NCI-H510A treated with DMSO at 0.1 percent for 48 hours (cell line): ENCODE measurements at regions not wholly inside any gene's neighbourhood (a gene's known extent, or its start where the extent isn't known, plus 50 kb on each side); places are given as distances from the start of the nearest gene placed in this dataset.
A peak's percentile ranks its signal among the peaks of the same experiment; 100 is the strongest.
"Not testable (repeated sequence)": the region's sequence is repeated elsewhere in the genome, so short reads cannot be mapped to it uniquely, and the experiment has no call there.

Experiments used
- DNase-seq: peaks from one replicate; lab custom pipeline; 2025; lab: John Stamatoyannopoulos, UW

DNA sequence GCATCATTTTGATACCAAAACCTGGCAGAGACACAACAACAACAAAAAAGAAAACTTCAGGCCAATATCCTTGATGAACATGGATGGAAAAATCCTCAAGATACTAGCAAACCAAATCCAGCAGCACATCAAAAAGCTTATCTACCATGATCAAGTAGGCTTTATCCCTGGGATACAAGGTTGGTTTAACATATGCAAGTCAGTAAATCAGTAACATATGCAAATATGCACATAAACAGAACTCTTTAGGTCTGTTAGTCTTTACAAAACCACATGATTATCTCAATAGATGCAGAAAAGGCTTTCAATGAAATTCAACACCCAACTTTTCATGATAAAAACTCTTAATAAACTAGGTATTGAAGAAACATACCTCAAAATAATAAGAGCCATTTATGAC, 587.5 kb upstream of the CELF4 start:
- DNase-seq: not testable (repeated sequence)

GRCh38 chr18:38116716-38117115, 551.1 kb upstream of the CELF4 start:
- DNase-seq: no peak

GRCh38 chr18:38115201-38115600, 549.6 kb upstream of the CELF4 start:
- DNase-seq: no peak

DNA sequence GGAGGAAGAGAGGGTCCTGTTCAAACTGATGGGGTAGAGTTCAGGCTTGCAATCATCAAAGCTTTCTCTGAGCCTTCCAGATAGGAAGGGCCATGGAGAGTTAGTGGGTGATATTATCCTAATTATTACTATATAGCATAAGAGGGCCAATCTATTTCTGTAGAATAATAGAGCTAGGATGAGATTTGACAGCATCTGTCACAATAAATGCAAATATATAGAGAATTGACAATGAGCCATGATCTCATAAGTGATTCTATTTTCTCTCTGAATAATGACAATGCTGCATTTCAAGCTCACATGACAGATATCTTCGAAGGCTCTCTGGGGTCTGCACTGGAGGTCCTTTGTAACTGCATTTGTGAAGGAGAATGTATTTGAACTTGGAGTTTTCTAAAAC, 521.9 kb upstream of the CELF4 start:
- no peak for DNase-seq

- no peak for DNase-seq
Observed at GRCh38 chr18:38081516-38081915, 515.9 kb upstream of the CELF4 start.

- DNase-seq: no peak
Observed at GRCh38 chr18:38077229-38077628, 511.6 kb upstream of the CELF4 start.

DNA sequence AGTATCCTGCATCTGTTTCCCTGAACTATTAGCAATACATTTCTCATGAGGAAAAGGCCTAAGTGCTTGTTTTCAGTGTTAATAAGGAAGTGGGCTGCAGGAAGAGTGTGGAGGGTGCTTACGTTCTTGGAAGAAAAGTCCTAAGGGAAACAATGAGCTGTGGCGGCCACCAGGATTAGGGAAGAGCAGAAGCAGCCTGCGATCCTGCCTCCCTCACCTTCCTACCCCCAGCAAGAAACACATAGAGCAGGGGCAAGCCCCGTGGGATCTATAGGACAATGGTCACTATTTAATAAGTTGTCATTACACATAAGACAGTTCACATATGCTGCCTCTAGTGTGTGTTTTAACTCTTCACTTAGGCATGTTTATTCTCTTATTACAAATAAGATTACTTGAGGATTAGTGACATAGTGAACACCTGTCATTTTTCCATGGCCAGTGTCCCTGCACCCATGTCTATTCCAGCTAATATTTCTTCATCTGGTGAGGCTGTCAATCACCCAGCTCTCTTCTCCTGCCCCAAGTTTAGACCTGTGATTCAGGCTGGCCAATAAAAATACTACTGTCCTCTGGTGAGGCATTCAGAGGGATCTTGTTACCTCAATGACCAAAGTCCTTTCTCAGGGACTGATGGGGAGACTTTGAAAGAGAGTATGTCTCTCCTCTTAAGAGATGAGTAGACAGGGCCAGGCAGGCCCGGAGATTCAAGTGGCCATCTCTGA, 510.9 kb upstream of the CELF4 start:
- peak; percentile 79 for DNase-seq

GRCh38 chr18:38074298-38074876, 508.8 kb upstream of the CELF4 start:
- no peak for DNase-seq

- no peak for DNase-seq
Observed at GRCh38 chr18:38067821-38068220, 502.2 kb upstream of the CELF4 start.

DNA sequence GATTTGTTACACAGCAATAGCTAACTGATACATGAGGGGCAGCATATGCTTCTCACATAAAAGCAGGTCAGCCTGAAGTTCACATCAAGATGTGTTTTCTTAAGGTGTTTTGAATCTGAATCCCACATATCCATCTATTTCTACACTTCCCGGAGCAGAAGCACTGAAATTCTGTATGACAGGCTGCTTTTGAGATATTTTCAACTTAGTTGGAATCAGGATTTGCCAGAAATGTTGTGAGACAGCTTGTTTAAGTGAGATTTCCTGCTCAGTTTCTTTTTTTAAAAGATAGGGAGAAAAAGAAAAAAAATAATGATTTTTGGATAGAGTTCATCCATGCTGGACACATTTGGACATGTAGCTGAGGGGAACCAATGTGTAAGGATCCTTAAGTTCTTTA, 501.5 kb upstream of the CELF4 start:
- DNase-seq: no peak

DNA sequence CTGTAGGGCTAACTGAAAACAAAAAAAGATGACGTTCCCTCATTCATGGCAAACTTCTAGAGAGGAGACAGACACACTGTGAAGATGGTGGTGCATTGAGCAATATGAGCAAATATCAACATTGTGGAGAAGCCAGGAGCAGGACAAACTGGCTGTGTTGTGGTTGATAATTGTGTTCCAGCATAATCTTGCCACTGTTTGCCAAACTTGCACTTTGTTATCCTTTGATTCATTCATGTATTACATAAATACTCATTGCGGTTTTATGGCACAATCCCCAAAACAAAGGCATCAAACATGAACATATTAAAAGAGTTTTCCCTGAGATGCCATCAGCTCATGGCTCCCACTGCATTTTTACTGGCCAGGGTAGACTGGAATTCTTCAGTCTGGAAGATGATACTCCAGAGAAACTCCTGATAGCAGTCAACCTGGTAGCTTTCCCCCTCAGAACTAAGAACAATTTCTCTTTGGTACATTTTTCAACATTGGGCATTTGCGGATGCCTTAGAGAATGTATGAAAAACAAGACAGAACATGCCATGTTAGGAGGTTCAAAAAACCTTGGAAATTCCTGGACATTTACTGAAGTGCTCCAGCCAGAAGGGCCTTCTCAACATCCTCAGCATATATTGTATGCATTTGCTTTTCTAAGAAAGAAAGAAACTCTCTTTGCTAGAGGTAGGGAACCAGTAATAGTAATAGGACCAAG, 487.4 kb upstream of the CELF4 start:
- DNase-seq: no peak

DNA sequence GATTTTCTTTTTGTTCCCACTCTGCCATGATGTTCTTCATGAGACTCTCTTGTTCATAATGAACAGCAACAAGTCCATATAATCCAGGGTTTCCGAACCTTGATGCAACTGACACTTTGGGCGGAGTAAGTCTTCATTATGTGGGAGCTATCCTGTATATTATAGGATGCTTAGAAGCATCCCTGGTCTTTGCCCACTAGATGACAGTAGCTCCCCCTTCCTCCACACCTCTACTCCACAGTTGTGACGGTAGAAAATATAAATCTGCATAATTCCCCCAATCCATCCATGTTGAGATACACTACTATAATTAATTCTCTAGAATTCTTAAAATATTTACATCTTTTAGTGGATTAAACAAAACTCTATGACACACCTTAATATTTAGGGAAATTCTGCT, 482.2 kb upstream of the CELF4 start:
- DNase-seq: no peak

DNA sequence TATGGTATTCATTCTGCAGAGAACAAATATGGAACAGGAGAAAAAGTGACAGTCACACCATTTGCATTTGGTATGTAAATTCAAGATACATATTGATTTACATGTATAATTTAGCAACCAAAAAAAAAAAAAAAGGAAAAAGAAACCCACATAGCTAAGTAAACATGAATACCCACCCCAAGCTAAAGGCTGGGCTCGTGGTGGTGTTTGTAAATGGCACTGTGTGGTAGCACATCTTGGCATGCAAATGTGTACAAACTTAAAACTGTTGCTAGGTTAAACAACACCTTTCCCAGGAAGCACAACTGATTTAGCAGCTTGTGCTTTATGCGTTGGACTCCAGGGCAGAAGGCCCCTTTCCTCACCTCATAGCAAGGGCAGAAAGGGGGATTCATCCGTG, 481.1 kb upstream of the CELF4 start:
- no peak for DNase-seq

- no peak for DNase-seq
Observed at GRCh38 chr18:38045845-38046244, 480.2 kb upstream of the CELF4 start.

DNA sequence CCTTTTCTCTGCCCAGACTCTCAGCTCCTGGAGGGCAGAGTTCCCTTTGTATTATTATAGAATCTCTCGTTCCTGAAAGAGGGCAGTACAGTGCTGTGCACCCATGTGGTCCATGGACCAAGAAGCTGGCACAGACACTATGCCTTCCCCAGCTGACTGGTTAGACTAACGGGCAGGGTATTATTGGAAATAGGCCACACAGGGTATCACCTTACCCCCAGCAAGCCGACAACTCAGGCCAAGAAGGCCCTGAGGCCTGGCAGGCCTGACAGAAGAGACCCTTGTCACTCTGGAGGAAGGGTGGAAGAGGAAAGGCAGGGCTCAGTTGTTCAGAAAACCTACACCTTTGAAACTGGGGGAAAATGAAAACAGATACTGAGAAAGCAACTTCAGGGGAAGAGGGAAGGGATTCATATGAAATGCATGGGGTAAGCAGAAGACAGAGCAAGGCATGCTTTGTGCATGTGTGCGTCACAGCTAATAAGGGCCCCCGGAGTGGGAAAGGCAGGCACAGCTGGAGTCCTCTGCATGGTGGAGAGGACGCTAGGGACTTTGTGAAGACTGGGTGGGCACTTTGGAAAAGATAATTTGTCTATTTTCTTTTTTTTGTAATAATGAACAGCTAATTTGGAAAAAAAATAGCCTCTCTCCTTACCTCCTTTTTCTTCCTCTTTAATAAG, 476.8 kb upstream of the CELF4 start:
- no peak for DNase-seq

DNA sequence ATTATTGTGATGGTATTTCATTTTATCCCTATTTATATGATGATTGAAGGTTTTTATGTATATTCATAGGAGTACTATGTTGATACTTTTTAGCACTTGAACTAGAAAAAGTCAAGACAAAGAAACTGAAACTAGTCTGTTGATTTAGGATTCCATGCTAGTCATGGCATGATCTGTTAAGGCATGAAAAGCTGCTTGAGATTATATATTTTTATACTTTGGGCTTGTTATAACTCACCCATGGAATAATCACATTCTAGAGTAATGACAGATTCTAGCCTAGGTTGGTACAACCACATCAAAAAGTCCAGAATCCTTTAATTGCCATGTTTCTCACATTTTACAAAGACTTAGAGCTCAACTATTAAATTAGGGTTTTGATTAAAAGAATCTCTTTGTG, 472.6 kb upstream of the CELF4 start:
- no peak for DNase-seq

DNA sequence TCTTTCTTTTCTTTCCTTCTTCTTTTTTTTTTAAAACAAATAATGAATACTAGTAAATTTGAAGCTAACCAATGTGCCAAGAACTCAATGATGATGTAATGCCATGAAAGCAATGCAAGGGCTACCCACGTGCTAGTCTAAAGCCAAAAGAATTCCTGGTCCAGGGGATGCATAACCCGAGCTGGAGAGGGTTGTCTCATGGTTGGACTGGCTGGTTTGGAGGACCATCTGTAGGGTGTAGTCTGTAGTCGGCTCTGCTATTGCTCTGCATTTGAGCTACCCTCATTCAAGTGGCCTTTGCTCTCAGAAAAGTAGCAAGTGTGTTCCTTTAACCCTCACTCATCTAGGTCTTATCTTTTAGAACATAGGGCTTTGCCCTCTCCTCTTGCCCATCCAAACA, 469.6 kb upstream of the CELF4 start:
- DNase-seq: no peak

- no peak for DNase-seq
Observed at GRCh38 chr18:38033282-38033681, 467.7 kb upstream of the CELF4 start.

DNA sequence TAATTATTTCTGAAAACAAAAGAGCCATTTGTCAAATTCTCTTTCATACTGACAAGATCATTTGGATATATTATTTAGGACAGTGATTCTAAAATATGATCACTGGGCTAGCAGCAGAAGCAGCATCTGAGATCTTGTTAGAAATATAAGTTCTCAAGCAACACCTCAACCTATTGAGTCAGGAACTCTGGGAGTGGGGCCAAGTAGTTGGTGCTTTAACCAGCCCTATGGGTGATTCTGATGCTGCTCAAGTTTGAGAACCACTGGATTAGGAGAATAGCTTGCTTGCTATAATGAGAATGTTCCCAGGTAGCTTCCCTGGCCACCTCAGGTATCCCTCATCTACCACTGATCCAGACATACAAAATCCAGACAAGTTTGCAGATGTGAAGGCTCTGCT, 466.9 kb upstream of the CELF4 start:
- no peak for DNase-seq

DNA sequence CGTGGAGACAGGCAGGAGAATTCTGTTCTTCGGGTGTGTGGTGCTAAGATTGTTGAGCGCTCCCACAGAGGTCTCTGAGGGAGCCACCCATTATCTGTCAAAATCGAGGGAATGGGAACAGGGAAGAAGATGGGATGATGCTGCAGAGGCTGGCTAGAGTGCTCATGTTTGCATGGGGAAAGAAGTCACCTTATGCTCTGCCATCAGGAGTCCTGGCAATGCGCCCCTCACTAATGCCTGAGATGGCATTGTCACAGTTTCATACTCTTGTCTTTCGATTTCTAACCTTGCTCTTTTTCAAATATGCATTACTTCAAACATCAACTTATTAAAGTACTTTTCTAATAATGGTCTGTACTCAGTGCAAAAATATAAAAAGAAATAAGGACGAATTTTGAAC, 463.3 kb upstream of the CELF4 start:
- no peak for DNase-seq

GRCh38 chr18:38025433-38026038, 459.9 kb upstream of the CELF4 start:
- DNase-seq: no peak

GRCh38 chr18:38023871-38024270, 458.3 kb upstream of the CELF4 start:
- DNase-seq: no peak

- DNase-seq: no peak
Observed at GRCh38 chr18:38022234-38022633, 456.6 kb upstream of the CELF4 start.
